Erythroblast (primary cell): ENCODE measurements at regions not wholly inside any gene's neighbourhood (a gene's known extent, or its start where the extent isn't known, plus 50 kb on each side); places are given as distances from the start of the nearest gene placed in this dataset.
"Not testable (repeated sequence)": the region's sequence is repeated elsewhere in the genome, so short reads cannot be mapped to it uniquely, and the experiment has no call there.

Experiments used
- DNase-seq, 2 experiments: peaks; one replicate each; lab custom pipeline; 2025; lab: John Stamatoyannopoulos, UW
- GATA1 ChIP-seq: IDR thresholded peaks from 2 replicates; pipeline ENCODE4 v1.6.1; 2011; ENCODE audit warnings: low read depth, mild to moderate bottlenecking, control low read depth, low read length, moderate library complexity
- POLR2A ChIP-seq: IDR thresholded peaks from 2 replicates; pipeline ENCODE4 v1.6.1; 2011; ENCODE audit warnings: mild to moderate bottlenecking, low read length

DNA sequence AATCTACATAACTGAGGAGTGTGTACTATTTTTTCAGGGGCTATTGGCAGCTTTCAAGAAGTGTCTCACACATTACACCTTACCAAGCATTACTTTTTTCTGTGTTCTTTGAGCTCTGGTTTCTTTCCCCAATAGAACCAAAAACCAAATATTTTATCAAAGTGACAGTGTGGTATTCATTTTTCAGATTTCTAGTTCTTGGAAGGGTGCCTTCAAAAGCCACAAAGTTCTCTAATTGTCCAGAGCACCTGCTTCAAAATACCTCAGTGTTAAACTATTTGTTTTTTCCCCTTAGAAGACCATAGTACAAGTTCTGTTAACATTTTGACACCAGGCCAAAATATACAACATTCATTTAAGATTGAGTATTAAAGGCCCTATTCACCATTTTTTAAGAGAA is 515.7 kb downstream of the ETNK1 start:
- no peak for DNase-seq
- TF ChIP-seq GATA1 (no peak), POLR2A (no peak)

DNA sequence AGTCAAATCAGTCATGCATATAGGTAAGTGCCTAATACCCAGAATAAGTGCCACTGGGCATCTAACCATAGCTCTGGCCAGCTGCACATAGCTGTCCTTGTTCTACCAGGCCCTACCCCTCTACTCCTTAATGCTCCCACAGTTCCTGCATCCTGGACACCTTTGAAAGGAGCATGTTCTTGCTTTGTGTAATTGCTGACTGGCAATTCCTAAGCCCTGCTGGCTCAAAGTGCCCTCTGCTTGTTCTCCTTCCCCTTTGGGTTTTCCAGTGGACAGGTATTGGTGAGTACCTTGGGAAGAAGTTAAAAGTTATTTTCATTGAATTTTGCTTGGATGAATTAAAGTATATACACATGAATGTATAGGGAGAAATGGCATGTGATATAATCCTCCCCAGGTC is 516.4 kb downstream of the ETNK1 start:
- no peak for TF ChIP-seq POLR2A
- no peak for TF ChIP-seq GATA1

DNA sequence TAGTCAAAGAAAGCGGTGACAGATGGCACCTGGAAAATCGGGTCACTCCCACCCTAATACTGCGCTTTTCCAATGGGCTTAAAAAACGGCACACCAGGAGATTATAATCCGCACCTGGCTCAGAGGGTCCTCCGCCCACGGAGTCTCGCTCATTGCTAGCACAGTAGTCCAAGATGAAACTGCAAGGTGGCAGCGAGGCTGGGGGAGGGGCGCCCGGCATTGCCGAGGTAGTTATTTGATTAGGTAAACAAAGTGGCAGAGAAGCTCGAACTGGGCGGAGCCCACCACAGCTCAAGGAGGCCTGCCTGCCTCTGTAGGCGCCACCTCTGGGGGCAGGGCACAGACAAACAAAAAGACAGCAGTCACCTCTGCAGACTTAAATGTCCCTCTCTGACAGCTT is 521.1 kb downstream of the ETNK1 start:
- DNase-seq, result not testable (repeated sequence)

More for the DNA sequence above, 516.4 kb downstream of the ETNK1 start:
- DNase-seq, result no peak

DNA sequence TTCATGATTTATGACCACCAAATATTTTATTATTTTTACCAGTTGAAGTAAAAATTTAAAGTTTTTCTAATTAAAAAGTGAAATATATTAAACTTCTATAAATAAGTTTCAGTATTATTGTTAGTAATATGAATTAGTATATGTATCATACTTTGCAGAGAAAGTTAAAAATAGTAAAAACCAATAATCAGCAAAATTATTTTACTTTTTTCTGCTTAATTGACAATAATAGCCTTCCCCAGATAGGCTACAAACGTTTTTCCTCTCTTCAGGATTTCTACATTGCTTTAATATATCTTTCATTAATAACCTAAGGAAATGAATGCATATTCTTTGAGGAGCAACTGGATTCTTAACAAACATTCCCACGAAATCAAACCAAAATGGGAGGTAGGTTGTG is 543.5 kb downstream of the ETNK1 start:
- DNase-seq, result no peak
- TF ChIP-seq GATA1, result no peak
- no peak for TF ChIP-seq POLR2A

DNA sequence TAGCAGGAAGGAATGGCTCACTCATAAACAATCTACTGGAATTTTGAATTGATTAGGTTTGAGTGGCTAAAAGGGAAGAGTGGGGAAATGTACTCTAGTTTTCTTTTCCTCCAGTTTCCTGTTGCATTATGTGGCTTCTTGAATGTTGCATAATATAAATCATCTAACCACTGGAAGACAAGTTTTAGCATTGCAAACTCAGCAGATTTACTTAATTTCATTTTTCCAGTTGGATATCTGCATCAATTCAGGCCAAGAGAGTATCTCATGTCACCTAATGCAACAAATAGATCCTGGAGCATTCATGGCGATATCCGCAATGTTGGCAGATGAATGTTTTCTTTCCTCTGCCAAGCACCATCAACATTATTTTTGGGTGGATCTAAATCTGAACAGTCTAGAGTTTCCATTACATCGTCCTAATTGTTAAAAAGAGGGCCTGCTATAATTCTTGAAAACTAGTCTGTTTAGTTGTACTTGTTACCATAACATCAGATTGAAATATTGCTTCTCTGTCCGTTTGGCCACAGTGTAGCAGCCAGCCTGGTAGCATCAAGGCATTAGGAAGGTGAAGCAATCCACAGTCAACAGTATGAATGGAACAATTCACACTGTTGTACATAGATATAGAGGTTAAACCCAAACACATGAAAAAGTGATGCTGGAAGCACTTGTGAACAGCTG is 544.2 kb downstream of the ETNK1 start:
- no peak for TF ChIP-seq GATA1
- no peak for TF ChIP-seq POLR2A
- DNase-seq, result no peak

DNA sequence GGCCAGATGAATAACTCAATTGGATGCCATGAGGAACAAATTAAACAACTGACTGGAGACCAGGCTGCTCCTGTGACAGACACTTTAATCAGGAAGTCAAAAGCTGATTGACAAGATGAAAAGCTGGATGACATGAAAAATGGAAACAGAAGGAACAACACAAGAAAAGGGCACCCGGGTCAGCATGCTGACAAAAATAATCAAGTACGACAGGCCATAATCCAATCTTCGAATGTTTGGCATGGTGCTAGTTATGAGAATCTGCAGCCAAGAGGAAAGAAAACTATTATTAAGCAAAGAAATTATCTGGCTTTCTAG is 544.7 kb downstream of the ETNK1 start:
- no peak for TF ChIP-seq GATA1
- TF ChIP-seq POLR2A, result no peak
- DNase-seq, result no peak

DNA sequence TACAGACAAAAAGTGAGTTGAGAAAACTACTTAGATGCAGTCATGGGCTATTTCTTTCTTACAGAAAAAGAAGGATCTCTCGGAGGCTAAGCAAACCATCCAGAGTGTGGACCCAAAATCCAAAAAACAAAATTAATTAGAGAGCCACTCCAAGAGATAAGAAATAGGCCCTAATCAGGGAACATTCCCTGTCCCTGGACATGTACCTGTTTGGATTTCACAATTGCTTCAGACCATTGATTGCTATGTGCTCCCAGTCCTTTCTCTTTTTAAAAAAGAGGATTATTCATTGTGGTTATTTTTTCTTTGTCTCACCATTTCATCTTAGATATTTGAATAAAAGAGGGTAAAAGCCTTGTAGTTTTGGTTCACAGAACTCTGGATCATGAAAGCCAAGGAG is 549.9 kb downstream of the ETNK1 start:
- no peak for DNase-seq
- TF ChIP-seq POLR2A, result no peak
- no peak for TF ChIP-seq GATA1

DNA sequence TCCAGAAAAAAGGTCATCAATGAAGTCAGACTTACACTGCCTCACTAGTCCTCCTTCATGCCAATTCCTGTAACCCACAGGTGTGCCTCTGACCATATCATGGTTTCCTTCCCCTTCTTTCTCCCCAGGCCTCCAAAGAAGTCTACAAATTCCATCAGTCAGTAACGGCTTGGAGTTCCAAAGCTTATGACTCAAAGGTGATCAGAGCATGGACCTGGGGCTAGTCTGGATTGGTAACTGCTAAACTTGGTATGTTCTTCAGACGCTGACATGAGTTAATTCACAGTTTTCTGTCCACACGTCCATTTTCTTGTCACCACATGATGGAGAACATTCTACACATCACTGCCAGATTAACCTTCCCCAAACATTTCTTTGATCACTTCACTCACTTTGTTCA is 560.4 kb downstream of the ETNK1 start:
- DNase-seq, result no peak
- TF ChIP-seq POLR2A, result no peak
- no peak for TF ChIP-seq GATA1

DNA sequence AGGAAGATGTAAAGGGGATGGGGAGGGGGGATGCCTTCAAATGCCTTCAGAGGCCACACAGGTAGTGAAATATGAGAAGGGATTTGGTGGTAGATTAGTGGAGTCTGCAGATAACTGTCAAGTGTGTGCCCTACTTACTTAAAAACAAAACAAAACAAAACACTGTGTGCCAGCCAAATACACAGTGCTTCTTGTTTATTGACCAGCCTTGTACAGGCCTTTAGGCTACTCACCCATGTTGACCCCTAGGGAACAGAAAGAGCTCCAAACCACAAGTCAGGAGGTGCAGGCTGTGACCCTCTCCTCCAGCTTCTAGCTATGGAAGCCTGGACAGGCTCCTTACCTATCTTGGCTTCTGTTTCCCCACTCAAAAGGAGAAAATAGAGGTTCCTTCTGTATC is 562.0 kb downstream of the ETNK1 start:
- DNase-seq, result no peak
- TF ChIP-seq POLR2A (no peak), GATA1 (no peak)

DNA sequence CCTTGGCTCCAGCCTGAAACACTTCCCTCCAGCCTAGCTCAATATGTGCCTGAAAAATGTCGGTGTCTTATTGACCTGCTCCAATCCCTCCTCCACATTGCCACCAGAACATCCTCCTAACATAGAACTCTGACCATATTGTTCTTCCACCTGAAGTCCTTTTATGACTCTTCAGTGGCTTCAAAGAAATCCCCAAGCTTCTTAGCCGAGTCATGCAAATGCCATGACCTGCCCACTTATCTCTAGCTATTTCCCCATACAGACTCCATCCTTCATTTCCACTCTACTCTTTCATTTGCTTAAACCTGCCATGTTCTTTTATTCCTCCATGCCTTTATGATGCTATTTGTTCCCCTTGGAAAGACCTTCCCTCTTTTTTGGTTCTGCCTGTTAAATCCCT is 568.6 kb downstream of the ETNK1 start:
- no peak for DNase-seq
- no peak for TF ChIP-seq POLR2A
- no peak for TF ChIP-seq GATA1

DNA sequence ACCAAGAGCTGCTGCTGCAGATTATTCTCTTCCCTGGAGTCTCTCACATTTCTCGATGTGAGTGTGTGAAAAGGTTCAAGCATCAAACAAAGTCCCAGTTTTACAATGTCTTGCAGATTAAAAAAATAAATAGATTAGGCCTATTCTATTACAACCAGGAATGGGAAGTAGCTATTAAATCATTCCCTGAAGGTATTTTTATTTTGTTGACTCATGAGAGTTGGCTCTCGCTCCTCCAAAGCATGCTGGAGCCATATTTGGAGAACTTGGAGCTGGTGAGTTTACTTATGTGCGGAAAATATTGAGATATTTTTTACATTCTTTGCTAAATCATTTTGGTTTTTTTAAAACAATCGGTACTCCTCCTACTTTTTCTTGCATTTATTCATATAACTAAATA is 572.3 kb downstream of the ETNK1 start:
- DNase-seq, result no peak
- no peak for TF ChIP-seq GATA1

DNA sequence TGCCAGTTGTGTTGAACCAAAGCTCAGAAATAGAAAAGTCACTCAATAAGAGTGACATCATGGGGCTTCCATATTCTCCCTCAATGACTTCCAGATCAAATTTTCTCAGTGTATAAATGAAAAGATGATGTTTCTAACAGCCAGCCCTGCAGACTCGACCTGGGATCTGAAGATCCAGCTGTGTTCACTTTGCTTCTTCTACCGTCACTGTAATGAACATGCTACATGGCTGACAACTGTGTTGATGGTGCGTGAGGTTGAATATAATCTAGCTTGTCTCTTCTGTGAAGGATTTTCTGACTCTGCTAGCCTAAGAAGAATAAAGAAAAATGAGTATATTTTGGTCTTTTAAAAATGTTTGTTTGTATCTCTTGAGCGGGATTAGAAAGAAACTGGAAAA is 577.8 kb downstream of the ETNK1 start:
- TF ChIP-seq GATA1 (no peak), POLR2A (no peak)
- no peak for DNase-seq

DNA sequence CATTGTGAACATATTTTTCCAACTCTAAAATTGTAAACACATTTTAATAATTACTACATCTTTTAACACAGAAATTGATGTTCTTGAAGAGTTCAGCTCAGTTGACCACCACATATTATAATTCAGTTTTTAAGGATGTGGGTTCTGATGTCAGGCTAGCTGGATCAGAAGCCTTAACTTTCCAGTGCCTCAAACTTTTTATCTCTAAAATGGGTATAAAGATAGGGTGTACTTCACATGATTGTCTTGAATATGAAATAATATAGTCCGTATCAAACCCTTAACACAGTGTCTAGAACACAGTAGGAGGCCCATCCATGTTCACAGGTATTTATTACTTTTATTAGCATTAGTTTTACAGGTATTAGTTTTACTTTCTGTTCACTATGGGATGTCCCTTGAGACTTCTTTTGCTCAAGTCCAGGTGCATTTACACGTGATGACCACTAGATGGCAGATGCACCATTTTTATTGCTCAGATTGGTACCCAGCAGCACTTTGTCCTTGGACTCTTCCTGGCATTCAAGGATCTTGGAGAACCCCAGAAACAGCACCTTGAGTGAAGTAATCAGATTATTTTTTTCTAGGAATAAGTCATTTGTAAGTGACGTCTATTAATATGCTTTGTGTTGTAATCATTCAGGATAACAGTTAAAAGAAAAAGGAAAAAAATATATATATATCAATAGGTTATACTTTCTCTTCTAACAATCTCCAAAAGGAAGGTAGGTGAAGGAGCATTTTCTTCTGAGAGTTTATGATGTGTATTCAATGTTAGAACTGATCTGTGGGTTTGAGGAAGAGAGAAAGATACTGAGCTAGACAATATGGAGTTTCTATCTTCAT is 580.2 kb downstream of the ETNK1 start:
- TF ChIP-seq GATA1 (no peak), POLR2A (no peak)
- peak; percentile 33 to 64 for DNase-seq

DNA sequence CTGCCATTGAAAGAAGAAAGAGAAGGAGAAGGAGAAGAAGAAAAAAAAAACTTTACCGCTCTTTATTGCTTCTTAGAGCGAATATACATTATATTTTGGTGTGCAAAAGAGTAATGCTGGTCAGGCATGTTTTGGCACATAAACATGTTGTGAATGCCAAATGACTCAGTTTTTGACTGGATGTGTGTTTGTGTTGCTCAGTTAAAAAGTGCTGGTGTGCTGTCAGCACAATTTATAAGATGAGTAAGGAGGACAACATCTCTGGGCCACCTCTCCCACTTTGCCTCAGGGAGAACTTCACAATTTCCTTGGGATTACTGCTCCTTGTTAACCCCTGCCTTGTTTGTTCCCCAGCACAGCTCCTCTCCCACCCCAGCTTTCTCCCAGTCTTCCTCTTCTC is 584.8 kb downstream of the ETNK1 start:
- TF ChIP-seq POLR2A, result no peak
- no peak for TF ChIP-seq GATA1

DNA sequence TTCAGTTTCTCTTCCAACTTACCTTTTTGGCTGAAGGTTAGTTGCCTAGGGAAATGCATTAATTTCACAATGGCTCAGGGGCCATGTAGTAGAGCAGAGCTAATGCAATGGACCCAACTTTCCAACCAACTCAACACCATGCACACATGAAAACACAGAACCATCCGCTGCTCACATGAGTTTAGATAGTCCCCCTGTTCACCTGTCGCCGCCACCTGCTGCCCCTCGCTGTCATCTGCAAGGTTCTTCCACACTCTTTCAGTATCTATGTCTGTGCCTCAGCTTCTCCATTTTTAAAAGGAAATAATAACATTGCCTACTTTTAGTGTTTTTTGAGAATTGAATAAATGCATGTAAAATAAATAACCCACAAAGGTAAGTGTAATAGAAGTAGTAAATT is 585.6 kb downstream of the ETNK1 start:
- TF ChIP-seq POLR2A, result no peak
- no peak for TF ChIP-seq GATA1
- DNase-seq, result no peak

More for the DNA sequence above, 584.8 kb downstream of the ETNK1 start:
- DNase-seq, result no peak
